GM19468 (cell line): ENCODE measurements at regions not wholly inside any gene's neighbourhood (a gene's known extent, or its start where the extent isn't known, plus 50 kb on each side); places are given as distances from the start of the nearest gene placed in this dataset.
A peak's percentile ranks its signal among the peaks of the same experiment; 100 is the strongest.

Source experiments
- ATAC-seq: cut with Tn5 transposase; IDR thresholded peaks from one replicate; pipeline ENCODE4 v1.9.1; 2021; ENCODE audit warnings: mild to moderate bottlenecking, moderate library complexity, moderate number of reproducible peaks; ENCODE audit not compliant: unreplicated experiment; ENCODE audit errors: extremely low read depth

- ATAC-seq, result no peak
Observed at GRCh38 chr6:6704103-6705060, 115.9 kb downstream of the LY86 start.

GRCh38 chr6:6705061-6705425, 116.5 kb downstream of the LY86 start:
- ATAC-seq, result no peak

GRCh38 chr6:6705915-6706675, 117.6 kb downstream of the LY86 start:
- no peak for ATAC-seq

- no peak for ATAC-seq
Observed at GRCh38 chr6:6707143-6707542, 118.6 kb downstream of the LY86 start.

GRCh38 chr6:6709106-6709505, 120.6 kb downstream of the LY86 start:
- no peak for ATAC-seq

GRCh38 chr6:6711031-6711785, 122.7 kb downstream of the LY86 start:
- ATAC-seq, result no peak

GRCh38 chr6:6711832-6712448, 123.4 kb downstream of the LY86 start:
- ATAC-seq, result no peak

GRCh38 chr6:6712449-6713403, 124.2 kb downstream of the LY86 start:
- peak; percentile 44 for ATAC-seq

- no peak for ATAC-seq
Observed at GRCh38 chr6:6713657-6714056, 125.1 kb downstream of the LY86 start.

- no peak for ATAC-seq
Observed at GRCh38 chr6:6714118-6714897, 125.8 kb downstream of the LY86 start.

GRCh38 chr6:6714953-6715352, 126.4 kb downstream of the LY86 start:
- ATAC-seq, result no peak

GRCh38 chr6:6715465-6715864, 126.9 kb downstream of the LY86 start:
- ATAC-seq, result no peak

GRCh38 chr6:6716998-6717763, 128.7 kb downstream of the LY86 start:
- no peak for ATAC-seq

GRCh38 chr6:6717953-6718352, 129.4 kb downstream of the LY86 start:
- ATAC-seq, result no peak

- no peak for ATAC-seq
Observed at GRCh38 chr6:6721606-6722005, 133.1 kb downstream of the LY86 start.

GRCh38 chr6:6722195-6722594, 133.7 kb downstream of the LY86 start:
- no peak for ATAC-seq

- no peak for ATAC-seq
Observed at GRCh38 chr6:6723361-6723760, 134.8 kb downstream of the LY86 start.
